ENCODE measurements at regions not wholly inside any gene's neighbourhood (a gene's known extent, or its start where the extent isn't known, plus 50 kb on each side); places are given as distances from the start of the nearest gene placed in this dataset.
"Not testable (repeated sequence)": the region's sequence is repeated elsewhere in the genome, so short reads cannot be mapped to it uniquely, and the experiment has no call there.

DNA sequence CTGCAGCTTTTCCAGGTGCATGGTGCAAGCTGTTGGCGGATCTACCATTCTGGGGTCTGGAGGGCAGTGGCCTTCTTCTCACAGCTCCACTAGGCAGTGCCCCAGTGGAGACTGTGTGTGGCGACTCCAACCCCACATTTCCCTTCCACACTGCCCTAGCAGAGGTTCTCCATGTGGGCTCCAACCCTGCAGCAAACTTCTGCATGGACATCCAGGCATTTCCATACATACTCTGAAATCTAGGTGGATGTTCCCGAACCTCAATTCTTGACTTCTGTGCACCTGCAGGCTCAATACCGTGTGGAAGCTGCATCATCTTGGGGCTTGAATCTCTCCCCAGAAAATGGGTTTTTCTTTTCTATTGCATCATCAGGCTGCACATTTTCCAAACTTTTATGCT is 160.2 kb upstream of the DYRK2 start:
- H3K23ac ChIP-seq (ENCODE audit: low read depth, low read length); POLR2A ChIA-PET (ENCODE audit: unreplicated experiment); H2BK5ac ChIP-seq (ENCODE audit: low read depth, low read length, poor library complexity, severe bottlenecking); BruUV-seq (replicated peaks); H3K9me3 ChIP-seq (ENCODE audit: control insufficient read depth, insufficient read depth, low read length); H3K27me3 ChIP-seq (ENCODE audit: control insufficient read depth, insufficient read depth, low read length); H3K27ac ChIP-seq (ENCODE audit: insufficient read depth, low read length); H2BK120ac ChIP-seq (ENCODE audit: low read depth, low read length); H3K4me1 ChIP-seq (ENCODE audit: control insufficient read depth, insufficient read depth, low read length); DNase-seq; H3K79me1 ChIP-seq (ENCODE audit: low read depth in 1 of 2, low read length in 2 of 2); H3K36me3 ChIP-seq (ENCODE audit: control insufficient read depth, insufficient read depth, low read length); in situ Hi-C loops (cut with MboI; ENCODE audit: low sequenced_read_pairs); ATAC-seq (ENCODE audit: low read depth); intact Hi-C loops (cut with micrococcal nuclease); H3K4me3 ChIP-seq (ENCODE audit: insufficient read depth, low read depth, low read length); H4K5ac ChIP-seq (ENCODE audit: low read depth, low read length); H2BK15ac ChIP-seq (ENCODE audit: low read depth, low read length); H3K4ac ChIP-seq (ENCODE audit: low read depth, low read length); H3K56ac ChIP-seq (ENCODE audit: extremely low read depth, insufficient read depth, low read length); H3K14ac ChIP-seq (replicated peaks; ENCODE audit: low read depth, low read length); H3K4me2 ChIP-seq (ENCODE audit: low read depth, low read length); H4K91ac ChIP-seq (ENCODE audit: insufficient read depth, low read depth, low read length); H3K18ac ChIP-seq (ENCODE audit: low read depth, low read length); dilution Hi-C loops (cut with HindIII; ENCODE audit: low sequenced_read_pairs, unreplicated experiment); H3K9ac ChIP-seq (ENCODE audit: low read depth, low read length); H4K20me1 ChIP-seq (ENCODE audit: insufficient read depth, low read length); H2AFZ ChIP-seq (replicated peaks; ENCODE audit: low read length, poor library complexity); H2AK9ac ChIP-seq (replicated peaks; ENCODE audit: low read depth, low read length, poor library complexity); H2BK20ac ChIP-seq (ENCODE audit: low read depth, low read length); H2AK5ac ChIP-seq (ENCODE audit: low read depth, low read length); H4K8ac ChIP-seq (ENCODE audit: low read depth in 2 of 2, low read length in 2 of 2); H3K9me1 ChIP-seq (ENCODE audit: insufficient read depth, low read length): not testable (repeated sequence)
- CTCF ChIA-PET = interaction anchor here (0.6 kb wide), 1 partner anchor 215 kb away, joined by 5 read pairs; no protein-coding TSS in a partner anchor
- WGBS, 2 experiments (ENCODE audit: extremely low coverage in 2 of 2, insufficient read length in 1 of 2) = 89% methylated on average over 2 of the region's 4 CpGs; no CpG with 5 or more reads in 1 of the 2 experiments
